MM.1S (cell line): ENCODE measurements at regions not wholly inside any gene's neighbourhood (a gene's known extent, or its start where the extent isn't known, plus 50 kb on each side); places are given as distances from the start of the nearest gene placed in this dataset.

ENCODE experiments used
- DNase-seq: peaks from one replicate; pipeline ENCODE4 v3.0.0-alpha.2; 2015
- H2AFZ ChIP-seq: fragments of 300-600 bp; sonication (generic); 2 replicates; pipeline ENCODE4 v1.6.0; 2016; ENCODE audit warnings: antibody characterized with exemption, low read length
- H3F3A ChIP-seq: fragments of 300-600 bp; sonication (generic); 2 replicates; pipeline ENCODE4 v1.6.1; 2016; ENCODE audit warnings: mild to moderate bottlenecking, antibody characterized with exemption, low read length, moderate library complexity, mixed read lengths; ENCODE audit not compliant: insufficient read depth
- H3K27ac ChIP-seq: fragments of 300-600 bp; sonication (generic); 2 replicates; pipeline ENCODE4 v1.5.1; 2016; ENCODE audit warnings: mild to moderate bottlenecking, low read length
- H3K27me3 ChIP-seq: fragments of 300-600 bp; sonication (generic); replicated peaks from 2 replicates; pipeline ENCODE4 v1.6.0; 2016; ENCODE audit warnings: low read length; ENCODE audit not compliant: insufficient read depth
- H3K36me3 ChIP-seq: fragments of 300-600 bp; sonication (generic); replicated peaks from 2 replicates; pipeline ENCODE4 v1.6.1; 2016; ENCODE audit warnings: mild to moderate bottlenecking, low read length, mixed read lengths; ENCODE audit not compliant: insufficient read depth
- H3K4me1 ChIP-seq: fragments of 300-600 bp; sonication (generic); 2 replicates; pipeline ENCODE4 v1.6.1; 2016; ENCODE audit warnings: low read length, mixed read lengths
- H3K4me2 ChIP-seq: fragments of 300-600 bp; sonication (generic); 2 replicates; pipeline ENCODE4 v1.6.0; 2016; ENCODE audit warnings: low read depth, low read length
- H3K4me3 ChIP-seq: fragments of 300-600 bp; sonication (generic); 2 replicates; pipeline ENCODE4 v1.5.1; 2016; ENCODE audit warnings: low read length, mixed read lengths
- H3K79me2 ChIP-seq: fragments of 300-600 bp; sonication (generic); 2 replicates; pipeline ENCODE4 v1.6.1; 2016; ENCODE audit warnings: mixed run types, low read length, mixed read lengths
- H3K9ac ChIP-seq: fragments of 300-600 bp; sonication (generic); 2 replicates; pipeline ENCODE4 v1.6.1; 2016; ENCODE audit warnings: low read length, mixed read lengths
- H3K9me2 ChIP-seq: fragments of 300-600 bp; sonication (generic); replicated peaks from 2 replicates; pipeline ENCODE4 v1.6.1; 2016; ENCODE audit warnings: mild to moderate bottlenecking, low read length, mixed read lengths; ENCODE audit not compliant: insufficient read depth
- H3K9me3 ChIP-seq: fragments of 300-600 bp; sonication (generic); replicated peaks from 2 replicates; pipeline ENCODE4 v1.6.1; 2016; ENCODE audit warnings: mild to moderate bottlenecking, low read length, mixed read lengths; ENCODE audit not compliant: insufficient read depth
- H4K20me1 ChIP-seq: fragments of 300-600 bp; sonication (generic); 2 replicates; pipeline ENCODE4 v1.6.1; 2016; ENCODE audit warnings: mild to moderate bottlenecking, low read length, moderate library complexity, mixed read lengths; ENCODE audit not compliant: insufficient read depth
- CTCF ChIP-seq: fragments of 300-600 bp; sonication (generic); IDR thresholded peaks from 2 replicates; pipeline ENCODE4 v1.5.1; 2016; ENCODE audit warnings: antibody characterized with exemption, low read length, mixed read lengths
- EZH2 ChIP-seq: fragments of 300-600 bp; sonication (generic); optimal IDR thresholded peaks from 2 replicates; pipeline ENCODE3; 2017; ENCODE audit warnings: low read depth, mild to moderate bottlenecking, antibody characterized with exemption, low read length, mixed read lengths
- EZH2phosphoT487 ChIP-seq: fragments of 300-600 bp; sonication (generic); IDR thresholded peaks from 2 replicates; pipeline ENCODE4 v1.6.1; 2018; ENCODE audit warnings: antibody characterized with exemption, low read length

- no peaks in the 10 kb centered on the region for H4K20me1 ChIP-seq
- no peak overlapping the region for H2AFZ ChIP-seq
- H3K4me1 ChIP-seq = 0 out of 2 replicates have a peak, but pooled peaks cover 6% of the 10 kb centered on the region
- H3K9ac ChIP-seq = no peak overlapping the region
- no peak overlapping the region for H3K27ac ChIP-seq
- no peak for DNase-seq
- no peaks in the 10 kb centered on the region for H3F3A ChIP-seq
- no peak overlapping the region for H3K4me2 ChIP-seq
- H3K27me3 ChIP-seq = no peaks in the 10 kb centered on the region
- no peaks in the 10 kb centered on the region for H3K36me3 ChIP-seq
- TF ChIP-seq EZH2 (no peak), CTCF (no peak), EZH2phosphoT487 (no peak)
- no peak overlapping the region for H3K4me3 ChIP-seq
- no peaks in the 10 kb centered on the region for H3K9me3 ChIP-seq
- H3K79me2 ChIP-seq = no peaks in the 10 kb centered on the region
- H3K9me2 ChIP-seq = no peaks in the 10 kb centered on the region
These were observed 210.5 kb downstream of the ELAVL2 start for GRCh38 chr9:23615569-23615968.

DNA sequence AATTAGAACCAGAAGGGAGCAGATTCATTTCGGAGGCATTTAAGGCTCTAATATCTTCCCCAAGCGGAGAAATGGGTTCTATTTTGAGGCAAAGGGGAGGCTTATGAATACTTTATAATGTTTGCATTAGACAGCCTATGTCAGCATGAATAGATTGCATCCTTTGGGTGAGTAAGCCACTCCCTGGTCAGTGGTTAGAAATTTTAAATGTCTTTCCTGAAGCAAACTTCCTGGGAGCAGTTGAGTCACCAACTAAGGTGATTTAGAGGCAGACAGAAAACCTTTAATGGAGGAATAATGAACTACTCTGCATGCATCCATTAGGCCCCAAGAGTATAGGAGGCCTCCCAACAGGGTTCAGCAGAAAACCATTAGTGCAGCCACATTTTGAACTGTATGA, 204.9 kb downstream of the ELAVL2 start:
- Histone ChIP-seq H3K9ac (no peak overlapping the region), H3K79me2 (no peaks in the 10 kb centered on the region), H3K27ac (no peak overlapping the region), H2AFZ (no peak overlapping the region), H3K27me3 (no peaks in the 10 kb centered on the region), H3K4me1 (no peaks in the 10 kb centered on the region), H3K9me2 (no peaks in the 10 kb centered on the region), H4K20me1 (no peaks in the 10 kb centered on the region), H3F3A (no peaks in the 10 kb centered on the region), H3K36me3 (no peaks in the 10 kb centered on the region), H3K9me3 (no peaks in the 10 kb centered on the region), H3K4me2 (no peak overlapping the region), H3K4me3 (no peak overlapping the region)
- TF ChIP-seq EZH2phosphoT487 (no peak), EZH2 (no peak), CTCF (no peak)
- no peak for DNase-seq

DNA sequence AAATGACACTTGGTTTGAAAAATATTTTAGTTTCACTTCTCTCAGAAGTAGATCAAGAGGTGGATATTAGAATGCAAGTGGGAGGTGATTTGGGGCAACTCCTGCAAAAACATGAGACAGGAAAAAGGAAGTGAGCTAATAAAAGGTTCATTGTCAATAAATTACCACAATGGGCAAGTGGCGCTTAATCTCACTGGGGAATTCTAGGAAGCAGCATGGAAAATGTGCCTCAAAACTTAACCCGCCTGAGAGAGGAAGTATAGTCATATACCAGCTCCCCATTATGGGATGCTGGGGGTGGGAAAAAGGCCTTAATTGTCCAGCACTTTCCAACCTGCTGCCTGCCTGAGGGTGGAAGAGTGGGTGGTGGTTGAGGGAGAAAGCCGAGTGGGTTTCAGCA, 204.1 kb downstream of the ELAVL2 start:
- no peaks in the 10 kb centered on the region for H3K9me2 ChIP-seq
- H3F3A ChIP-seq = no peaks in the 10 kb centered on the region
- no peak overlapping the region for H3K4me3 ChIP-seq
- no peak overlapping the region for H3K9ac ChIP-seq
- H4K20me1 ChIP-seq = no peaks in the 10 kb centered on the region
- no peak overlapping the region for H3K27ac ChIP-seq
- TF ChIP-seq EZH2phosphoT487 = no peak
- TF ChIP-seq CTCF = no peak
- TF ChIP-seq EZH2 = no peak
- no peaks in the 10 kb centered on the region for H3K36me3 ChIP-seq
- H3K9me3 ChIP-seq = no peaks in the 10 kb centered on the region
- no peak for DNase-seq
- no peaks in the 10 kb centered on the region for H3K4me1 ChIP-seq
- no peaks in the 10 kb centered on the region for H3K27me3 ChIP-seq
- H3K4me2 ChIP-seq = no peak overlapping the region
- no peaks in the 10 kb centered on the region for H3K79me2 ChIP-seq
- no peak overlapping the region for H2AFZ ChIP-seq
